ENCODE measurements at regions not wholly inside any gene's neighbourhood (a gene's known extent, or its start where the extent isn't known, plus 50 kb on each side); places are given as distances from the start of the nearest gene placed in this dataset.

GRCh38 chr7:41133690-41134299 lies 569.1 kb downstream of the INHBA start:
- DNase-seq (ENCODE audit: low spot score): no peak

DNA sequence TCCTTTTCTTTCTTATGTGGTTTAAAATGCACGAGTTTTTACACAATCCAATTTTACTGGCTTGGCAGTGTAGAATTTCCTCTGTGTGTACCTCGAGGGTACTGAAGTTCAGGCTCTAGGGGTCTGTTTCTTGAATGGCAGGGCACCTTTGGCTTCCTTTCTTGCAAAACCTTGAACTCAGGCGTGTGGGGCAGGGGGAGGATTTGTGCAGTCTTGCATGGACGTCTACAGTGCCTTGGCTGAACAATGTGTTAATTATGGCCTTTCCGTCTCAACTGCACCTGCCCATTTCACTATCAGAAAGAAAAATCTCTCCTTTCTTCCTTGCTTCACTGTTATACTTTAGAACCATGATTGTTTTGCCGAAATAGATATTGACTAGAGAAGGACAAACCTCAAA lies 570.9 kb downstream of the INHBA start:
- no peak for DNase-seq (ENCODE audit: low spot score)

GRCh38 chr7:41130561-41131236 lies 572.2 kb downstream of the INHBA start:
- no peak for DNase-seq (ENCODE audit: low spot score)

DNA sequence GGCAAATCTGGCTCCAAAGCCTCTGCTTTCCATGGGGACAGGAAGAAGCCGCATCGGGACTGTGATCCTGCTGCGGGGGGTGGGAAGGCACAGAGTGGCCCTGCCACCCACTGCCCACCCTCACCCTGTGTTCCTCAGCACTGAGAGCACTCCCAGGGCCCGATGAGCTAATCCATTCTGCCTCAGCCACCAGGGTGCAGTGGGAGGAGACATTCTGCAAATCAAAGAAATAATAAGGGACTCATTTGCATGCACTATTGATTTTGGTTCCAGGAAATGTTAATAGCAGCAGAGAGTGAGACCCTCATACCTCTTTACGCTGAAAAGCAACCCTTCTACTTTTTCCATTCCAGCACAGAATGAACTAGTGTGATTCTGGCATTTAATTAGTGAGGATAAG lies 572.8 kb downstream of the INHBA start:
- DNase-seq (ENCODE audit: low spot score): no peak

DNA sequence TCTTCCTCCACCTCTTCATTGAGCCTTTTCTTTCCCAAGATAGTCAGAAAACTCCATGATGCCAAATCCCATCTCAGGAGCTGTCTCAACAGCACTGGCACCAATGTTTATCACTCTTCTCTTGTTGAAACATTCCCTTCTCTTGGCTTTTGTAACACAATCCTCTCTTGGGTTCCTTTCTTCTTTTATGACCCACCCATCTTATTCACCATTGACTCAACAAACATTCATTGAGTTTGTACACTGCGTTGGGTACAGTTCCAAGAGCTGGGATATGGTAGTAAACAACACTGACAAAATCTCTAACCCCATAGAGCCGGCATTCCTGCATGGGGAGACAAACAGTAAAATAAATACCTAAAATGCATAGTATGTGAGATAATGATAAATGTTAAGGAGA lies 577.5 kb downstream of the INHBA start:
- DNase-seq (ENCODE audit: low spot score): no peak

GRCh38 chr7:41122256-41122987 lies 580.5 kb downstream of the INHBA start:
- no peak for DNase-seq (ENCODE audit: low spot score)

DNA sequence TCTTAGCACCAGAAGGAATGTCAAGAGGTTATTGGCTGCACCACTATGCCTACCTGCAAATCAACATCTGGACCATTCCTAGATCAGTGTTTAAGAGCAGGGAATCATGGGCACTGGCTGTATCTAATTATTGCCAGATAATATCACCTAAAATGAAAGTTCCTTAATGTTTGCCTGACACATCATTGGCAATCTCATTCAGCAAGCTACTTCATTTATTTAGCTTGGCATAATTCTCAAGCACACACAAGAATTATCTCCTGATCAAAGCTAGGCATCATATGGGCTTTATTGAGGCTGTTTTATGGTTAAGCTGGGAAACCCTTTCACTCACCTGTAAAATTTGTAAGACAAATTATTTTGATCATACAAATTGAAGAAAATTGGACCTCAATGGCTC lies 581.7 kb downstream of the INHBA start:
- DNase-seq (ENCODE audit: low spot score): no peak

DNA sequence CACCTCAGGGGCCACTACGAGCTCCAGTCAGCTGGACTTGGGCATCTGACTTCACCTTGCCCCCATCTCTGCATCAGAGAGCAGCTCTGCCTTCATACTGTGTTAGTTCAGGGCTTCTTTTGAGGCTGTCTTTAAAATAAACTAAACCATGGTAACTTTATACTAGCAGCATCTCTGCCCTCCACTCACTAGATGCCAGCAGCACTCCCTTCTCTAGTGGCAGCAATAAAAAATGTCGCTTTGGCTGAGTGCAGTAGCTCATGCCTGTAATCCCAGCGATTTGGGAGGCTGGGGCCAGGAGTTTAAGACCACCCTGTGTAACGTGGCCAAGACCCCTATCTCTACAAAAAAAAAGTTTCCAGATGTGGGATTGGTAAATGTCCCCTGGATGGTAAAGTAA lies 584.4 kb downstream of the INHBA start:
- no peak for DNase-seq (ENCODE audit: low spot score)

- no peak for DNase-seq (ENCODE audit: low spot score)
Observed at GRCh38 chr7:41117431-41117830, 585.5 kb downstream of the INHBA start.

GRCh38 chr7:41116817-41117216 lies 586.1 kb downstream of the INHBA start:
- no peak for DNase-seq (ENCODE audit: low spot score)

- DNase-seq (ENCODE audit: low spot score): no peak
Observed at GRCh38 chr7:41116337-41116736, 586.6 kb downstream of the INHBA start.

GRCh38 chr7:41114691-41115090 lies 588.2 kb downstream of the INHBA start:
- no peak for DNase-seq (ENCODE audit: low spot score)

DNA sequence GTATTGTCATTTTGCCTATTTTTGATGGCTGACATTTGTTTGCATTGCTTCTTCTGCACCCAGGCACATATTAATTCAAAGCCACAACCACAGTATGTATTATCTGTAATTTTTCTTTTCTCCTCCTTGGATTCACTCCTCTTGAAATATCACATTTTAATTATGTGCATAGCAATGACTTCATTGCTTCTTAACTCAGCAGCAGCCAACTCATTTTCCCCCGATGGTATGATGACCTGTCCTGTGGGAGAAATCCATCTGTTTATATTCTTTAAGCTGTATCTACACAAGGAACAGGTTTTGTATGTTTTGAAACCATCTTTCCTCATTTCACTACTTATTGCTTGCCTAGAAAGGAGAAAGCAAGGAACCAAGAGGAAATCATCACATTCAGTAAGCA lies 588.8 kb downstream of the INHBA start:
- no peak for DNase-seq (ENCODE audit: low spot score)

DNA sequence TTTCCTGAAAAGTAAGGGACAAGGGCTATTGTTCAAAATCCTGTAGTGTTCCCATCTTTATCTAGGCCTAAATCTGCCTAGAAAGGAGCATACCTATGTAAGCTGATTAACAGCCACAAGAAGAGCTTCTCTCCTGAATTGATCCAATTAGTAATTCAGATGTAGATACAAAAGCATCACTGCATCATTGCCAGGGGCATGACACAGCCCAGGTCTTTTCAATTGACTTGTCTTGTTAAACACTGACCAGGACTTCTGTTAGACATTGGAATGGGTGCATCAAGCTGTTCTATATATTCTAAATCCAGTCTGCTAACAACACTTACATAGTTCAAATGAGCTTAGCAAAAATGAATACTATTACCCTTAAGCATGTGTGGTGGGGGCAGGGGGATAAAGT lies 589.2 kb downstream of the INHBA start:
- DNase-seq (ENCODE audit: low spot score): no peak

GRCh38 chr7:41110186-41110585 lies 592.7 kb downstream of the INHBA start:
- DNase-seq (ENCODE audit: low spot score): peak; percentile 25

GRCh38 chr7:41108821-41109220 lies 594.1 kb downstream of the INHBA start:
- no peak for DNase-seq (ENCODE audit: low spot score)

DNA sequence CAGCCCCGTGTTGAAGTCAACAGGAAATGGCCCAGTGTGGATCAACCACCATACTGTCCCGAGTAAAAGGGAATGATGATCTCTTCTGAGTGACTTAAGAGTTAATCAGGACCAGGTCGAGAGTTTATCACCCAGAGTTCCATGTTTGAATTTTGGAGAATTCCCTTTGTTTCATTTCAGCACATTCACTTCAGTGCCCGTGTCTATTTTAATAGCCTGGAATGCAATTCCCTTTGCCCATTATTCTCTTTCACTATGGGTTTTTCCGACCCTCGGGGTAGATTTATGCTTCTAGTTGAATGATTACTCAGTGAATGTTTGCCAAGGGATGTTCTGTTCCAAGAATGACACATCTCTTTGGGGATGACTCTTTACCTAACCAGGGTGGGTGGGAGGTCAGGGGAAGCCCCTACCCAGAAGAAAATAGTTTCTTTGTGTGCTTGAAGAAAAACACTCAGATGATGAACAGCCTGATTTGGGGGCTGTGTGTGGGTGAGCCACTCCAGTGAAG lies 594.9 kb downstream of the INHBA start:
- no peak for DNase-seq (ENCODE audit: low spot score)

DNA sequence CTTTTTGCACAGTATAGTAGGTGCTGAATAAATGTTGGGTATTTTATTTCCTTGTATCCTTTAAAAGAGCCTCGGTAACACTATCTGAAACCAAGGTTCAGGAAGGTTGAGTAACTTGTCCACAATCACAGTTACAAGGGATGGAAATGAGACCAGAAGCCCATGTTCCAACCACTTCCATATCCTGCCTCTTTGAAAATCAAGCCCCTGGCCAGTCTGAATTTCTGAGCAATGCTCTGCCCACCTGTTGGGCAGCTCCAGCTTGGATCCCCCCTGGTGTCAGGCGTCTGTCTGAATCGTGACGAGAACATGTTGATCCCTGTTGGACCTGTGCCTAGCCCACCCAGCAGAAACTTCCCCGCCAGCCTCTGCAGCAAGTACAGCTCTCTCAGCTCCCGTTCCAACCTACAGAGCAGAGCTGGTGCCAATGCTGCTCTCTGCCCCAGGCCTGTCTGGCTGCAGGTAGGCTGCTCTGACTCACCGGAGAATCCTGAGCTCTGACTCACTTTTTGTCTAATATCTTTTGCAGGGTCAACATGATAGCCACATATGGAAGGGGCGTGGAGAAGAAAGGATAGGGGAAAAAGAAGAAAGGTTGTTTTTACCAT lies 595.5 kb downstream of the INHBA start:
- peak; percentile 95 for DNase-seq (ENCODE audit: low spot score)

DNA sequence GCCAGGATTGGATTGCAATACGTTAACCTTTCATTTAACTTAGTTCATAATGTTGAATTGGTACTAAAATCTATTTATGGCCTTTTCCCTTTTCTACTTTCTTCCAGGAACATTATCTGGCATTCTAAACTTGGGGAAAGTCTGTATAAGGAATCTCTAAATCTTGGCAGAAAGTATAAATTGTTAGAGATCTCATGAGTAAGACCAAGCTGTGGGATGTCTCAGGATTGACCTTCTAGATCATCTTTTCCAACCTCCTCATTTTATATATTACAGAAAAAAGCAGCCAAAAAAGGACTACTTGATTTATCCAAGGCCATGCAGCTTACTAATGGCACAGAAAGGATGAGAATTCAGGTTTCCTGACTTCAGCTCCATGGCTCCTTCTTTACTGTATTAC lies 598.3 kb downstream of the INHBA start:
- DNase-seq (ENCODE audit: low spot score): no peak

DNA sequence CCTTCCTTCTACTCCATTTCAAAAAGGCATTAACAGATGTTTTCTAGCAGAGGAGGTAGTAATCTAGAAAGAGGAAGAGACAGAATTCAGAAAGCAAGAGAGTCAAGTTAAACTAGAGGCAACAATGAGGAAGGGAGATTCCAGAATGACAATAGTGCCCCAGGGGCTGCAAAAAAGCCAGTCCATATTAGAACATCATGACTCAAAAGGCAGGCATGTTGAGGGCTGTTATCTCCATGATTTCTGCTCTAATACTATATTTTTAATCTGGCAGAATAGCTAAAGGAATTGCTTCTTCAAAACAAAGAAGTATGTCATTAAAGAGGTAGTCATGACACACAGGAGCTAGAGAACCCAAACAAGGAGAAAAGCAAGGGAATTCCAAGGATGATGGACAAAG lies 599.6 kb downstream of the INHBA start:
- DNase-seq (ENCODE audit: low spot score): no peak

- DNase-seq (ENCODE audit: low spot score): no peak
Observed at GRCh38 chr7:41098846-41099245, 604.0 kb downstream of the INHBA start.

DNA sequence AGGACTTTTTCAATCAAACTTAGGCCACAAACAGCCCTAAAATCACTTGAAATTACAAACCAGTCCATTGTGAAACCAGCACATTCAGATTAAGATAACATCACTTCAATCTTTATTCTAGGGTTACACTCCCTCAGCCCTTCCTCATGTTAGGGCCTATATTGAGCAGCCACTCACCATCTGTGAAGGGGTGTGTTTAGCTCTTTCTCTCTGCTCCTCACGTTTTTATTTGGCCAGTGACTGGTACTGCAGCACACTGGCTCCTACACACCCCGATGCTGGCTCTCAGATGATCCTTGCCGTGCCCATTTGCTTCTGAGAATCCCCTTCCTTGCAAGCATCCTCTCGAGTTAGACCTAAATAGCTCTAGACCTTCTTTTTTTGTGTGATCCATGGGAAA lies 604.5 kb downstream of the INHBA start:
- no peak for DNase-seq (ENCODE audit: low spot score)

DNA sequence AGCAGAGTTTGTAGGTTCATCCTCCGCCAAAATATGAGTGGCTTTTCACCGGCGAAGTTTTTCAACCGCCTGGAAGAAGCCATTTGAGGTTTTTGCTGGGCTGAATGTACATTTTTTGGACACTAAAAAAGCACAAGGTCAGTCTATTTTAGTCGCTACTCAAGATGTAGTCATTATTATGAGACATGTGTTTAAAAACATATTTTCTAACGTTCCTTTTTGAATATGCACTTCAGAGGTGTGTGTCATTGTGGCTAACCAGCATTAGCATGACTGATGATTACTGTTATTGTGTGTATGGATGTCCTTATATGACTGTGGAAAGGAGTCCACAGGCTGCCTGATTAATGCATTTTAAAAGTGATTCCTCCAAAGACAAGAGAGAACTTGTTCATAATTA lies 605.4 kb downstream of the INHBA start:
- DNase-seq (ENCODE audit: low spot score): no peak

All from SW480 (cell line).